HG03460 (cell line): ENCODE measurements at regions not wholly inside any gene's neighbourhood (a gene's known extent, or its start where the extent isn't known, plus 50 kb on each side); places are given as distances from the start of the nearest gene placed in this dataset.
"Not testable (repeated sequence)": the region's sequence is repeated elsewhere in the genome, so short reads cannot be mapped to it uniquely, and the experiment has no call there.

Experiments used
- ATAC-seq: cut with Tn5 transposase; IDR thresholded peaks from one replicate; pipeline ENCODE4 v1.9.1; 2021; ENCODE audit not compliant: unreplicated experiment

DNA sequence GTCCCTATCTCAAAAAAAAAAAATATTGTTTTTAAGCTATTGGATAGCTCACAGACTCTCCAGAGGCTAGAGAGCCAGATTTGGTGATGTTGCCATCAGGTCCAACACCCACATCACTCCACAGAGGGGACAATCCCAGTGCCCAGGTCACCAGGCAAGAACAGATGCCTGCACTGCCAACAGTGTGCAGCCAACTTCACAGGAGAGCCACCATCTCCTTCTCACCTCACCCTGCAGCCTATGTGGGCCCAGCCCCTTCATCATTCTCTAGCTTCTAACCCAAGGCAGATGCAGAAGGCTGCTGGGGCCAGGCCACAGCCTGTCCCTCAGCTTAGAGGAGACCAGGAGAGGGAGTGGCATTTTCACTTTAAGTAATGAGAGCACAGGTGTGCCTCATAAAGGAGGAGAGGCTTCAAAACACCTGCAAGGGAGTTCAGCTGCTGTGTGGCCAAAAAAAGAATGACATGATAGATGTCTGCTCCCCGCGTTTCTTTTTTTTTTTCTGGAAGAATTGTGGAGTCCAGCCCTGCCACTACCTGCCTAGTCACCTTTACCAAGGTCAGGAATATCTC lies 98.0 kb upstream of the ZSWIM2 start:
- no peak for ATAC-seq

- no peak for ATAC-seq
Measured at GRCh38 chr2:186941853-186942252, 92.9 kb upstream of the ZSWIM2 start.

DNA sequence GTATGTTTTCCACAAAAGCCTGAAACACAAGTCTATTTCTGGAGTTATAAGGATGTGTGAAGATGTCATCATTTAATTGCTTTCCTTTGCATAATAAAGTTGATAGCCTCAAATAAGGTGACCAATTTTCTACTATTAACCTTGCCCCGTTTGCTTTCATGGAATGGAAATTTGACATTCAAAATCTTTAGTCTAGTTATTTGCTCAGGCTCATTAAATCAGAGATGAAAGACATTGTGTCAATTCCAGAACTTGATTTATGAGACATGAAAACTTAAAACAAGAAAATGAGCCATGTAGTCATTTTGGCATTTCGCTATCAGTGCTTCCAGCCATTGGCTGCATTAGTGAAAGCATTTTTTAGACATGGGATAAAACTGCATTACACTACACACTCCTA lies 91.5 kb upstream of the ZSWIM2 start:
- no peak for ATAC-seq

DNA sequence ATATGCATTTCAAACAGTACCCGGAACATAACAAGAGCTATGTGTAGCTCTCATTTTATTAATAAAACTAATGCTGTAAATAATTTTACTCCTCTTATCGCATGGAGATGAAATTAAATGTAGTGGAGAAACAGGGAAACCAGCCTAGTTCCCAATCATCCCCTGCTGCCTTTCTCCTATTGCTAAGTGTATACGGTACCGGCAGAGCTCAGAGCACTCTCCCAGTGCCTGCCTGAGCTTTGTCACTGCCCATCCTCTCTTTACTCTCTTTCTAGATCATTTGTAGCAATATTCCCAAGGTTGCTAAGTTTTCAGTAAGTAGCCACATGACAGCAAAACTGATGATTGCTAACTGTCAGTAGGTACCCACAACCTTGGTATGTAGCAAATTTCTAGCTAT lies 85.5 kb upstream of the ZSWIM2 start:
- no peak for ATAC-seq

DNA sequence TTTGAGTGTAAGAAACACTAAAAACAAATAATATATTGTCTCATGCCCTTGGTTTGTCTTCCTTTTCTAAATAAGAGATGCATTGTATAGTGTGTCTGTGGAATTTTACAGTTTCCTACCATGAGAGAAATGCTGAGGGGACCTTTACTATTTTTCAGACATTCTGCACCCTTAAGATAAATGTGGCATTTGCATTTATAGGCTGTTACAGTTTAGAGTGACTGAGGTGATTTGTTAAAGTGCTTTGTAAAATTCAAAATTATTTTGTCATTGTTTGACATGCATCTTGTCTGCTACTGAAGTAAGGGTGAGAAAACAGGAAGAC lies 78.9 kb upstream of the ZSWIM2 start:
- ATAC-seq = no peak

DNA sequence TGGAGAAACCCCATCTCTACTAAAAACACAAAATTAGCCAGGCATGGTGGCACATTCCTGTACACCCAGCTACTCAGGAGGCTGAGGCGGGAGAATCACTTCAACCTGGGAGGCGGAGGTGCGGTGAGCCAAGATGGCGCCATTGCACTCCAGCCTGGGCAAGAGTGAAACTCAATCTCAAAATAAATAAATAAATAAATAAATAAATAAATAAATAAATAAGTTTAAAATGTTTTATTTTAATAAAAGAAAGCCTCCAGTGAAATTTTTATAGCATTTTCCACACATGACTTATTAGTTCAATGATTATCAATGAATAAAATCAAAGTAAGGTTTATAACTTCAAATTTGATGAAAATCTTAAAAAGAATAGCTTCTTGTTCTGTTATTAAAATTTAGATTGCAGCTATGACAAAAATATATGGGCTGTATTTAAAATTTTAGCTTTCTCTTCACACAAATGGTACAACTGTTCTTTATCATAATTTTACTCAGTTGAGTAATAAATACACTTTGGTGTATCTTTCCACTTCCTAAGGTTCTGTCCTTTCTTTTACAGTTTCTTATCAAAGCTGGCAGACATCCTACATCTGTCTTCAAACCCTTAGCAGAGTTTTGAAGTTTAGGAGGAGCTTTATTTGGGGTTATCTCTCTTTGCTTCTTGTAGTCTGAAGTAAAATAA lies 78.4 kb upstream of the ZSWIM2 start:
- no peak for ATAC-seq

GRCh38 chr2:186925514-186925913 lies 76.5 kb upstream of the ZSWIM2 start:
- ATAC-seq = no peak

DNA sequence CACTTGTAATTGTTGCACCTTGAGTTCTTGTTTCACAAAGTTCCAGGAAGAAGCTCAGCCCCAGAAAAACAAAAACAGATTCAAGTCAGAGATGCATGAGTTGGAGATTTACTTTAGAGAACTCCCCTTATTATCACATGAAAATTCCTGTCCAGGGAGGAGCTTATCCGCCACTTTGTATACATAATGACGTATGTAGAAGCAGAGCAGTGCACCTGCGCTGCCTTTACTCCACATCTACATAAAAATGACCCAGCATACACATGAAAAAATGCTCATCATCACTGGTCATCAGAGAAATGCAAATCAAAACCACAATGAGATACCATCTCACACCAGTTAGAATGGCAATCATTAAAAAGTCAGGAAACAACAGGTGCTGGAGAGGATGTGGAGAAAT lies 73.3 kb upstream of the ZSWIM2 start:
- ATAC-seq = not testable (repeated sequence)

GRCh38 chr2:186919296-186919695 lies 70.3 kb upstream of the ZSWIM2 start:
- ATAC-seq = no peak

DNA sequence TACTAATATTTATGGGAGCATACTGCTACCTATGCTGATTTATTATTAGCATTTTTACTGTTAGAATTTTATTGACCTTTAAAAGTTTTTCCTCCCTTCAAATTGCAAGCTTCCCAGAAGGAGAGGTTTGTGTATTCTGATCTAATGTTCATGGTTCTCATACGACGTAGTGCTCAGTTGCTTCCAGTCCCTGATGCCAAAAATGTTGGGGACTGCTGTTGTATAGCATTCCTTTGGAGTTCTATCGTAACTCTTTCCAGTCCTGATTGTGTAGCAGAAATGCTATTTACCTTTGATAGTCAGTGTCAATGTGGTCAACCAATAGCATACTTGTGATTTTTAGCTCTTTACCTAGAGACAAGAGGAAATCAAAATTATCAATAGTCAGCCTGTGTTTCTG lies 69.5 kb upstream of the ZSWIM2 start:
- no peak for ATAC-seq

GRCh38 chr2:186917866-186918265 lies 68.9 kb upstream of the ZSWIM2 start:
- ATAC-seq = no peak

- peak; percentile 90 for ATAC-seq
Measured at GRCh38 chr2:186913870-186914269, 64.9 kb upstream of the ZSWIM2 start.

DNA sequence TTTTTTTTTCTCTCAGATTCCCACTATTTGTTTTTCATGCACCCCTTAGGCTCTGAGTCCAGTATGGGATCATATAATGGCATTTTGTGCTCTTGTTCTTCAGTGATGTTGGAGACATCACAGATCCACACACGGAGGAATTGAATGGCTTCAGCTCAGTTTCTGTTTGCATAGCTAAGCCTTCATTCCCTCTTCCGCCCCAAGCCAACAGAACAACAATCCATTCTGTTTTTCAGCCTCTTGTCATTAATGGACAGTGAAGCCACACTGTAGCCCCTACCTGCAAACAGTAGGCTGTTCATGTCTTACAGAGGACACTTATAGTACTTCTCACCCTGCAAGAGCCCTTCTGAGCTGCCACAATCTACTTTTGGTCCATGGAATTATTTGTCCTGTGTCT lies 64.0 kb upstream of the ZSWIM2 start:
- no peak for ATAC-seq

DNA sequence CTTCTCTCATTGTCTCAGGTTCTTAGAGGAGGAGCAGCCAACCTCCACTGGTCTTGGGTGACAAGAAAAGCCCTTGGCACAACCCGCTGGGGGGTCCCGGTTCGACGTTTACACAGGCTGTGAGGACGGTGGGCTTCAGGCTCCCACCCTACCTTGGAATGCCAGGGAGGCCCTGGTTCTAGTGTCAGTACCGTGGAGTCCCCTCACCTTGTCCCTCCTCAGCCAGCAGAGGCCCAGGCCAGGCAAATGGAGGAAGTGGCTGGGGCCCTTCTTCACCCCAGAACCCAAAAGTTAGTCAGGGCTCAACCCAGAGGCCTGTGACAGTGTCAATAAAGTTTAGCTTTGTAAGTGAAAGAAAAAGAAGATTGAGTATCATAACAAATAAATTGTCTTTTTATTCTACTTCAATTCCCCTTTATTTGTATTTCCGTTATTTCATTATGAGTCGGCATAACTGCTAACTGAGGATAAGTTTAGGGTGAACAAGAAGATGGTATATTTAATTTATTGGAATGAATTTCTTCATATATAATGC lies 62.6 kb upstream of the ZSWIM2 start:
- no peak for ATAC-seq

GRCh38 chr2:186910996-186911395 lies 62.0 kb upstream of the ZSWIM2 start:
- no peak for ATAC-seq

DNA sequence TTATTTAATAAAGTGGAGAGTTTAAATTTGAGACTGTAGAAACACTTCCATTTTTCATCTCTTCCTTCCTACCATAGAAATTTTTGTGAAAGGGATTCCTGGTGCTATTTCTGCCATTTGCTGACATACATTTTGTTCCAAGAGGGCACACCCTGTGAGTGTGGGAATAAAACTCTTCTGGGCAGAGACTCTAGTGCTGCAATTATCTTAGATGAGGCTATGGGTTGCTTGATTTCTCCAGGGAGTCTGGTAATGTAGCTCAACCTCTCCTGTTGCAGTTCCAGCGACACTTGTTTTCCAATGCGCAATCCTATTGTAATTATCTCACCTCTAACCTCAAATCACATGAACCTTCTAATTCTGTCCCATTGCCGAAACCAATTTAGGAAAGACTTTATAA lies 60.1 kb upstream of the ZSWIM2 start:
- ATAC-seq = no peak

GRCh38 chr2:186907897-186908296 lies 58.9 kb upstream of the ZSWIM2 start:
- no peak for ATAC-seq

DNA sequence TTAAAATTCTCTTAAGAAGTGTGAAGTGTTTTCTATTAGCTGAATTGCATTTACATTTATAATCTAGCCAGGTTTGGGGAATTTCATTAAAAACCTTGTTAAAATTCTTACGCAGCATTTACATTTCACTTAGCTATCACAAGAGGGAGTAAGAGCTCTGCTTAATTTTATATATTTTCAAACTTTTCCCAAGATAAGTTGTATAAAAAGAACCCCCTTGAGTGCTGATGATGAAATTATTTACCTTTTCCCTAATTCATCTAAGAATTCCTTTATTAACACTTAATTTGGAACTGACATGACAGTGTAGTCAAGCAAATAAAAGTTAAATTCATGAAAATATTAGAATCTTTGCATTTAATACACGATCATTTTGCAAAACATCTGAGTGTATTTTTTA lies 54.2 kb upstream of the ZSWIM2 start:
- ATAC-seq = no peak
